Loucy (cell line): ENCODE measurements at regions not wholly inside any gene's neighbourhood (a gene's known extent, or its start where the extent isn't known, plus 50 kb on each side); places are given as distances from the start of the nearest gene placed in this dataset.

Experiments used
- H2AFZ ChIP-seq: fragments of 200-600 bp; sonication (generic); 2 replicates; pipeline ENCODE4 v1.6.0; 2016; ENCODE audit warnings: antibody characterized with exemption, mild to moderate bottlenecking, low read length, moderate library complexity
- H3F3A ChIP-seq: fragments of 200-600 bp; 2 replicates; pipeline ENCODE4 v1.6.0; 2016; ENCODE audit warnings: antibody characterized with exemption, low read depth, mild to moderate bottlenecking
- H3K27me3 ChIP-seq: fragments of 200-600 bp; sonication (generic); 2 replicates; pipeline ENCODE4 v1.6.1; 2014; ENCODE audit warnings: low read length, mild to moderate bottlenecking; ENCODE audit not compliant: insufficient read depth, poor library complexity, severe bottlenecking
- H3K36me3 ChIP-seq: fragments of 200-600 bp; sonication (generic); 2 replicates; pipeline ENCODE4 v1.6.1; 2016; ENCODE audit warnings: low read length; ENCODE audit not compliant: insufficient read depth
- H3K4me1 ChIP-seq: fragments of 200-600 bp; sonication (generic); 2 replicates; pipeline ENCODE4 v1.5.1; 2014; ENCODE audit warnings: low read length, mild to moderate bottlenecking; ENCODE audit not compliant: insufficient read depth, poor library complexity, severe bottlenecking
- H3K4me2 ChIP-seq: fragments of 200-600 bp; sonication (generic); 2 replicates; pipeline ENCODE4 v1.6.0; 2014; ENCODE audit warnings: antibody characterized with exemption, low read length, low read depth, mild to moderate bottlenecking; ENCODE audit not compliant: poor library complexity, severe bottlenecking
- H3K4me3 ChIP-seq: fragments of 200-600 bp; sonication (generic); 2 replicates; pipeline ENCODE4 v1.5.1; 2014; ENCODE audit warnings: low read length, mild to moderate bottlenecking, mixed read lengths; ENCODE audit not compliant: poor library complexity, severe bottlenecking
- H3K79me2 ChIP-seq: fragments of 200-600 bp; sonication (generic); 2 replicates; pipeline ENCODE4 v1.6.1; 2014; ENCODE audit warnings: low read length; ENCODE audit not compliant: insufficient read depth
- H3K9ac ChIP-seq: fragments of 200-600 bp; sonication (generic); 2 replicates; pipeline ENCODE4 v1.6.0; 2014; ENCODE audit warnings: mild to moderate bottlenecking, low read depth, low read length, moderate library complexity; ENCODE audit not compliant: poor library complexity, severe bottlenecking
- H3K9me2 ChIP-seq: fragments of 200-600 bp; sonication (generic); replicated peaks from 2 replicates; pipeline ENCODE4 v1.6.1; 2016; ENCODE audit warnings: low read depth, low read length, mixed read lengths
- H3K9me3 ChIP-seq: fragments of 200-600 bp; sonication (generic); 2 replicates; pipeline ENCODE4 v1.6.1; 2014; ENCODE audit warnings: mild to moderate bottlenecking, antibody characterized with exemption, low read length, low read depth; ENCODE audit not compliant: insufficient read depth
- H4K20me1 ChIP-seq: fragments of 200-600 bp; sonication (generic); 2 replicates; pipeline ENCODE4 v1.6.0; 2014; ENCODE audit warnings: antibody characterized with exemption, low read length, mild to moderate bottlenecking; ENCODE audit not compliant: insufficient read depth, poor library complexity, severe bottlenecking
- EZH2phosphoT487 ChIP-seq: fragments of 200-600 bp; IDR thresholded peaks from 2 replicates; pipeline ENCODE4 v1.6.1; 2018; ENCODE audit warnings: antibody characterized with exemption, mild to moderate bottlenecking, moderate library complexity, borderline replicate concordance
- TF ChIP-seq, protein P1 (sequence below): fragments of 200-600 bp; sonication (generic); conservative IDR thresholded peaks from 2 replicates; pipeline ENCODE4 v1.5.1; 2014; ENCODE audit warnings: mild to moderate bottlenecking, antibody characterized with exemption, low read length

DNA sequence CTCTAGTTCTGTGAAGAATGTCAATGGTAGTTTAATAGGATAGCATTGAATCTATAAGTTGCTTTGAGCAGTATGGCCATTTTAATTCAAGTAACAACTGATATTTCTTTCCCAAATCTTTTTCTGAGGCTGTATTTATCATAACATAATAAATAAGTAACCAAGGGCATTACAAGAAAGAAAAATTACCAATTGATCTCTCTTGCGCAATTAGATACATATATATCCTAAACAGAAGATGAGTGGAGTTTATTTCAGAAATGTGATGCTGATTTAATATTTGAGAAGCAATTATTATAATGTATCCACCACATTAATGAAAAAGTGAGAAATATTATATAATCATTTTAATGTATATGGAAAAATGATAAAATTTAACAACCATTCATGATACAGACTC lies 802.5 kb upstream of the AGA start:
- H3K9me3 ChIP-seq, result no peaks in the 10 kb centered on the region
- H3K27me3 ChIP-seq, result no peaks in the 10 kb centered on the region
- H3K4me3 ChIP-seq, result no peak overlapping the region
- no peak overlapping the region for H3K4me2 ChIP-seq
- H2AFZ ChIP-seq, result no peak overlapping the region
- no peaks in the 10 kb centered on the region for H3K9me2 ChIP-seq
- no peak overlapping the region for H3K9ac ChIP-seq
- no peaks in the 10 kb centered on the region for H3K4me1 ChIP-seq
- H3K79me2 ChIP-seq, result no peaks in the 10 kb centered on the region
- H4K20me1 ChIP-seq, result no peaks in the 10 kb centered on the region
- no peaks in the 10 kb centered on the region for H3K36me3 ChIP-seq
- no peaks in the 10 kb centered on the region for H3F3A ChIP-seq
- TF ChIP-seq, protein P1, sequence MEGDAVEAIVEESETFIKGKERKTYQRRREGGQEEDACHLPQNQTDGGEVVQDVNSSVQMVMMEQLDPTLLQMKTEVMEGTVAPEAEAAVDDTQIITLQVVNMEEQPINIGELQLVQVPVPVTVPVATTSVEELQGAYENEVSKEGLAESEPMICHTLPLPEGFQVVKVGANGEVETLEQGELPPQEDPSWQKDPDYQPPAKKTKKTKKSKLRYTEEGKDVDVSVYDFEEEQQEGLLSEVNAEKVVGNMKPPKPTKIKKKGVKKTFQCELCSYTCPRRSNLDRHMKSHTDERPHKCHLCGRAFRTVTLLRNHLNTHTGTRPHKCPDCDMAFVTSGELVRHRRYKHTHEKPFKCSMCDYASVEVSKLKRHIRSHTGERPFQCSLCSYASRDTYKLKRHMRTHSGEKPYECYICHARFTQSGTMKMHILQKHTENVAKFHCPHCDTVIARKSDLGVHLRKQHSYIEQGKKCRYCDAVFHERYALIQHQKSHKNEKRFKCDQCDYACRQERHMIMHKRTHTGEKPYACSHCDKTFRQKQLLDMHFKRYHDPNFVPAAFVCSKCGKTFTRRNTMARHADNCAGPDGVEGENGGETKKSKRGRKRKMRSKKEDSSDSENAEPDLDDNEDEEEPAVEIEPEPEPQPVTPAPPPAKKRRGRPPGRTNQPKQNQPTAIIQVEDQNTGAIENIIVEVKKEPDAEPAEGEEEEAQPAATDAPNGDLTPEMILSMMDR, result no peak

DNA sequence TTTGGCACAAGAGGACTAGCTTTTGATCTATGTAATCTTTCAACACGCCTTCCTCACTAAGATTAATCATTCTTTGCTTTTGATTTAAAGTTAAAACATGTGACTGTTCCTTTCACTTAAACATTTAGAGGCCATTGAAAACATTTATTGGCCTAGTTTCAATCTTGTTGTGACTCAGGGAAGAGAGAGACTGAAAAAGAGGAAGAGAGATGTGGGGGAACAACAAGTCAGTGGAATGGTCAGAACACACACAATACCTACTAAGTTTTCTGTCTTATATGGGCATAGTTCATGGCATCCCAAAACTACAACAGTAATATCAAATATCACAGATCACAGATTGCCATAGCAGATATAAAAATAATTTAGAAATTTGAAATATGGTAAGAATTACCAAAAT lies 812.9 kb upstream of the AGA start:
- Histone ChIP-seq H3K9me2 (no peaks in the 10 kb centered on the region), H2AFZ (no peak overlapping the region), H3K9me3 (no peaks in the 10 kb centered on the region), H3K9ac (no peak overlapping the region), H3K4me2 (no peak overlapping the region), H3K4me3 (no peak overlapping the region), H3K4me1 (no peaks in the 10 kb centered on the region), H3K79me2 (no peaks in the 10 kb centered on the region), H3K36me3 (no peaks in the 10 kb centered on the region), H3F3A (no peaks in the 10 kb centered on the region), H4K20me1 (no peaks in the 10 kb centered on the region), H3K27me3 (no peaks in the 10 kb centered on the region)
- no peak for TF ChIP-seq EZH2phosphoT487
- TF ChIP-seq, protein P1, result no peak

DNA sequence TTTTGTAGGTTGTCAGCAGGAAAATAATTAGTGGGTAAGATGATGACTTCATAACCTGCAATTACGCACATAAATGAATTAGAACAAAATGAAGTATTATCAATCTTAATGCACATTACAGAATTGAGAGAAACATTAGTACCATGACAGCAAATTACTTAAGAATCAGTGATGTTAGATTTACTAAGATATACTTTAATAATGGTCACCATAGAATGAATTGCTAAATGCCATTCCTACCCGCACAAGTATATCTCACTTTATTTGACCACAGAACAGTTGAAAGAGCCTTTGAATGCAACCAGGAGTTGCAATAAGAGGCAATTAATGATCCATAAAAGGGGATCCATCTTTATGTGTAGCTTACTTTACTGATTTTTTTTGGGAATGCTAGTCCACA lies 816.4 kb upstream of the AGA start:
- no peak overlapping the region for H3K4me3 ChIP-seq
- H2AFZ ChIP-seq, result no peak overlapping the region
- H3F3A ChIP-seq, result no peaks in the 10 kb centered on the region
- H3K27me3 ChIP-seq, result no peaks in the 10 kb centered on the region
- no peak overlapping the region for H3K4me2 ChIP-seq
- TF ChIP-seq, protein P1, result no peak
- TF ChIP-seq EZH2phosphoT487, result no peak
- H3K9me3 ChIP-seq, result no peaks in the 10 kb centered on the region
- H3K9me2 ChIP-seq, result no peaks in the 10 kb centered on the region
- no peaks in the 10 kb centered on the region for H3K79me2 ChIP-seq
- H3K9ac ChIP-seq, result no peak overlapping the region
- no peaks in the 10 kb centered on the region for H4K20me1 ChIP-seq
- no peaks in the 10 kb centered on the region for H3K4me1 ChIP-seq
- H3K36me3 ChIP-seq, result no peaks in the 10 kb centered on the region
